ENCODE measurements at regions not wholly inside any gene's neighbourhood (a gene's known extent, or its start where the extent isn't known, plus 50 kb on each side); places are given as distances from the start of the nearest gene placed in this dataset.

DNA sequence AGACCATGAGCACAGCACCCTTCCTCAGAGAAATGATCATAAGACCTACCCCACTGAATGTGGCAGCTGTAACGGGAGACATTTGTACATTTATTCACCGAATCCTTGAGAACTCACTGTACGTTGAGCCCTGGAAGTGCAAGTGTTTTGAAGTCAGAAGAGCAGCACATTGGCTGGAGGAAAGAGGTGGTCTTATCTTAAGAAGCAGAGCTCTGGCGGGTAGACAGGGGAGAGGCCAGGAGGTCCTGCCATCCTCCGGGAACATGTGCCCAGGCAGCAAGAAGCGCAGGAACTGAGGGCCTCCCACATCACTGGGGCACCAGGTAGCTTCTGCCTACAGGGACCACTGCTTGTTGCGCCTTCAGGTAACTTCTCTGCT is 169.2 kb upstream of the IRF2BP2 start:
- no peak for TF ChIP-seq CTCF (IDR thresholded peaks at IDR 0.05; ENCODE audit: low read length, missing control alignments)
- DNase-seq (ENCODE audit: low read depth): no peak
- no peak overlapping the region for H3K4me3 ChIP-seq (replicated peaks; ENCODE audit: low read depth, low read length)

DNA sequence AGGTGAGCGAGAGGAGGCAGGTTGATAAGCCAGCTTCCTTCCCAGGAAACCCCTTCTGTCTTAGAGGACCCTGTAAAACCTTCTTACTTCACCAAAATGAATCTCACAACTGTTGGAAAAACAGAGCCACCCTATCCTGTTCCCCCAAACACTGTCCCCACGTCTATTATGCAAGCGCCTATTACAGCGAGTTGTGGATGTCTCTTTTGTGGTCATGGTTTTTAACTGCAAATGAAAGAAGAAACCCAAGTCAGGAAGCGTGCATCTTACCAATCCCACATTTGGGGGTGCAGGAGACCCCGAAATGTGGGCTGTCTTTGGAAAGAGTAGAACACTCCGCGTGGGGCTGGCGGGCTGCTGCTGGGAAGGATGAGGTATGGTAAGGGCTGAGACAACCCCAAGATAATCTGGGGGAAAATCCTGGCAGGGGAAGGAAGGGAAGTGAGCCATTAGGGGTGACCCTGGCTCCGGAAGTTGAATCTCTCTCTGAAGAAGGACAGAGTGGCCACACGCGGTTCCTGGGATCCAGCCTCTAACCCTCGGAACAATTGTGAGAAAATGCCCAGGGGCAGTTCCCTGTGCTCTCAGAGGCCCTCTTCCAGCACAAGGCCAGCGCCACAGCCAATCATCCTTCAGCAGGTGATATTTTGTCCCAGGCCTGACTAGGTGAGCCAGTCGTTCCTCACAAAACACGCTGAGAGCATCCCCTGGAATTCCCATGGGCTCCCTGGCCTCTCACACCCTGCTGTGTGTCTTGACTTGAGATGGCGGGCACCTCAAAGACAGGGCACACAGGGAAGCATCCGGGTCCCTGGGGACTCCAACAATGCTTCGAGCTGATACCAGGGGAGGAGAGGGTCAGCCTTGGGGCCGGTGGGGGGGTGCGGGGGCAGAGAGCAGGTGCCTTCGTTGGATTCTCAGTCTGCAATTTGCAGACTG is 168.5 kb upstream of the IRF2BP2 start:
- TF ChIP-seq CTCF (IDR thresholded peaks at IDR 0.05; ENCODE audit: low read length, missing control alignments): no peak
- H3K4me3 ChIP-seq (replicated peaks; ENCODE audit: low read depth, low read length): no peak overlapping the region
- no peak for DNase-seq (ENCODE audit: low read depth)

GRCh38 chr1:234777856-234778220 is 167.9 kb upstream of the IRF2BP2 start:
- TF ChIP-seq CTCF (IDR thresholded peaks at IDR 0.05; ENCODE audit: low read length, missing control alignments): no peak
- no peak for DNase-seq (ENCODE audit: low read depth)
- H3K4me3 ChIP-seq (replicated peaks; ENCODE audit: low read depth, low read length): no peak overlapping the region

GRCh38 chr1:234776876-234777855 is 167.2 kb upstream of the IRF2BP2 start:
- no peak for DNase-seq (ENCODE audit: low read depth)
- no peak for TF ChIP-seq CTCF (IDR thresholded peaks at IDR 0.05; ENCODE audit: low read length, missing control alignments)
- no peak overlapping the region for H3K4me3 ChIP-seq (replicated peaks; ENCODE audit: low read depth, low read length)

DNA sequence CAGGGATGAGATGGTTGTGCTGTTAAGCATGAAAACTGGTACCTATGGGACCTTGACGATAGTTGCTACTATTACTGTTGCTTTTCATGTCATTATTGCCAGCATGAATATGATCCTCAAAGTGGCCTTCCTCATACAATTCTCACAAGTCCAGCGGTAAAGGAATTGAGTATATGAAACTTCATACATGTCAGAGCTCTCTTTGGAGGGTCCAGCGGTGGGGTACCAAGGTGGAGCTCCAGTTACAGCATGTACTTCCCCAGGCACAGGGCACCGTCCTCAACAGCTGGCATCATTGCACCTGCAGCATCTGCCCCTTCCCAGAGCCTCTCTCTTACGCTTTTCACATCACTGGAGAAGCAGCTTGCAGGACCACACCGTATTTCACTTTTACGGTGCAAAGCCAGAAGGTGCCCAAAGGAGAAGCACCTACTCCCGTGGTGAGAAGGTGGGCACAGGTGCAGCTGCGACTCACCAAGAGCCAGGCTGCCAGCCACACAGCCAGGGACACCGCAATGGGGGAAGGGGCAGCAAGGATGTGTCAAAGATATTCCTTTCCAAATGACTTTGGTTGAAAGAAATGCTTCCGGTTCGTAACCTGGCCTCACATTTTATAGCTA is 166.4 kb upstream of the IRF2BP2 start:
- no peak for DNase-seq (ENCODE audit: low read depth)
- no peak overlapping the region for H3K4me3 ChIP-seq (replicated peaks; ENCODE audit: low read depth, low read length)
- no peak for TF ChIP-seq CTCF (IDR thresholded peaks at IDR 0.05; ENCODE audit: low read length, missing control alignments)

DNA sequence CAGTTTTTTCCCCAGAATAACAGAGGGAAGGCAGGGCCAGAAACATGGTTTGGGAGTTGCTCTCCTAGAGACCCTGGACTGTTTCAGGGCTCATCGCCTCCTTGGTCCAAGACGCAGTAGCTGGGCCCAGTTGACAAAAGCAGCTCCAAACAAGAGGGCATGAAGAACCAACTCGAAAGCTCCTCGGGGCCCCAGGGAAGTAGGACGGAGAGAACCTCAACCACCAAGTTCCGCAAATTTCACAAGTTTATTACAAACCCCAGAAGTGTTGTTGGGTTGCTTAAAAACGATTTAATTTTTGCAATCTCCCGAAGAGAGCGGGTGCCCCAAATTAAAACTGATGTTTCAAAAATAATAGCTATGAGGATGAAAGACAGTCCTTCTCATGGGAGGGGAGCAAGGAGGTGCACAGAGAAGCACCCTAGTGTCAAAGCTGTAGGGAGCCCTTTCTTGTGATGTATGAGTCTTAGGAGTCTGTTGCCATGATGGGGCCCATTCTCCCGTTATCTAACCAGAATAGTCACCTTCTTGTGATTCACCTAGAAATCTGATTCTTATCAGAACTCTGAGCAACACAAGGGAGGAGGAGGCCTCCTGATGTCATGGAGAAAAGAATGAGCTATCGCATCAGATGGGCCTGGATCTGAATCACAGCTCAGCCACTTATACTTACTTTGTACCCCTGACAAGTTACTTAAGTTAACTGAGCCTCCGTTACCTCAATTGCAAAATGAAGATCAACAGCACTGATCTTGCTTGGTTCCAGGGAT is 165.7 kb upstream of the IRF2BP2 start:
- TF ChIP-seq CTCF (IDR thresholded peaks at IDR 0.05; ENCODE audit: low read length, missing control alignments): no peak
- DNase-seq (ENCODE audit: low read depth): no peak
- H3K4me3 ChIP-seq (replicated peaks; ENCODE audit: low read depth, low read length): no peak overlapping the region
